ENCODE measurements at regions not wholly inside any gene's neighbourhood (a gene's known extent, or its start where the extent isn't known, plus 50 kb on each side); places are given as distances from the start of the nearest gene placed in this dataset.

DNA sequence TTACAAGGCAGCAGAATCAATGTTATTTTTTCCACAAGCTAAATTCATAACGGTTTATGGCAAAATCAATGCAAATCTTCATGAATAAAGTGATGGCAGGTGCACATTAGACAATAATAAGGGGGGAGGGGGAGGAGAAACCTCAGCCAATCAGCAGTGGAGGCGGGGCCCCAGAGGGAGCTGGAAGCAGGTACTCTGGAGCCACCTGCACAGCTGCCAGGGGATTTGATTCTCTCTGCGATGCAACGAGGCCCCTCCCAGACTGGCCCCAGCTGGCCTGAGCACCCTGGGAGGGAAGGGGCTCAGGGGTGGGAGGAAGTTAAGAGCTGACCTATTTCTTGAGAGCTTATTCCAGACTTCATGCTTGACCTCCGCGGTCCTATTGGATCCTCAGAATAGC lies 127.8 kb upstream of the IGSF21 start:
- DNase-seq: no peak

DNA sequence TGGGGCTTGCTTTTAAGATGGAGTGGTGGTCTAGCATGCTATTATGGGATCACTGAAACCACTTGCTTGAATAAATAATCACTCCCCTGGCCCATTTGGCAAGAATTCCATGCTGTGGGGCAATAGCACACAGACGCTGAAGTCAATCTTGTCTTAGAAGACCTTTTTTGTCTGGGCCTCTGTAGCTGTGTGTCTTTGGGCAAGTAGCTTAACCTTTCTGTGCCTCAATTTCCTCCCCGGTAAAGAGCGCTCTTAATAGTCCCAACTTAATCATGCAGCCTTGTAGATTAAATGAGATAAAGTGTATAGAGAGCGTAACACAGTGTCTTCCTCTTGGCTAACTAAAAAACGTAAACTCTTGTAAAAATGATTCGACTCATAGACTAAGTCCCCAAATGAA lies 125.4 kb upstream of the IGSF21 start:
- DNase-seq: no peak

DNA sequence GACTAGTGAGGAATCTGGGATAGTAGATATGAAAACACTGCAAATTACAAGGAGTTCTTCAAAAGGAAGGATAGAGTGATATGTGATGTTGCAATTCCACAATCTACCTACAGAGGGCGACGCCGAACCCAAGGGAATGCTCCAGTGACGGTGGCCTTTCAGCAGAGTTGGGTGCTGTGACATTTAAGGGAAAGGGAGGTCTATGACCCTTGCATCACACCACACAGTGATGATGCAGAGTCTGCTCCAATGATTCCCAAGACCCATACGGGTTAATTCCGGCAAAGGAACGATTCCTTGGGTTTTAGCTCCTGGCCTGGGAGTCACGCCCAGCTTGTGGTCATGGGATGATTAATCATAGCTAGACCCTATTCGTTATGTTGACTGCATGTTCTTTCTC lies 123.0 kb upstream of the IGSF21 start:
- DNase-seq: no peak

DNA sequence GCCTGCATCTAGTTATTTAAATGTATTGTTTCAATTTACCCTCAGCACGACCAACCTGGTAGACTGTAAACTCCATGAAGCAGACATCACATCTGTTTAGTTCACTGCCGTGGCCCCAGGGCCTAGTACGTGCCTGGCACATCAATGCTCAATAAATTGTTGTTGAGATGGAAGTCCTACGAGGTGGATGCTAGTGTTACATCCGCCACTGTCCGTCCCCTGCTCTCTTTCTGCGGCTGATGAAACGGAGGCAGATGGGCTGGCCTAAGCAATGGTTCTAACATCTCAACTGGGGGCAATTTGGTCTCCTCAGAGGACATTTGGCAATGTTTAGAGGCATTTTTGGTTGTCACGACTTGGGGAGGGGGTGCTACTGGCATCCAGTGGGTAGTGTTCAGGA lies 121.4 kb upstream of the IGSF21 start:
- DNase-seq: no peak

DNA sequence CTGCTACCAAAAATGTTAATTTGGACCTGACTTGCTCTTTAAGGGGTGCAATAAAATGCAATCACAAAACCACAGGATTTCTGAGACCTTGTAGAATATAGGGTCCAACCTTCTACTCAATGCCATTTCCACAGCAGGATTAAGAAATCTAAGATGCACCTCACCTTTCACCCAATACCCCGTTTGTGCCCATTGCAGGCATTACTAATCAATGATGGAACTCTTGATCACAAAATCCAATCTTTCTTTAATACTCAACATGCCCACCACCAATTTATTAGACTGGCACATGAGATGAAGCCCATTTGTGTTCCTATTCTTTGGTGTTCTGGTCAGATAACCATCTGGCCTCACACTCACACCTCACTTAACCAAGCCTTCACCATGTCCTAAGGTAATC lies 117.2 kb upstream of the IGSF21 start:
- DNase-seq: no peak

GRCh38 chr1:17991996-17992395 lies 115.6 kb upstream of the IGSF21 start:
- DNase-seq: no peak

GRCh38 chr1:17992800-17993199 lies 114.8 kb upstream of the IGSF21 start:
- no peak for DNase-seq

- DNase-seq: no peak
These were observed 113.6 kb upstream of the IGSF21 start for GRCh38 chr1:17994046-17994445.

DNA sequence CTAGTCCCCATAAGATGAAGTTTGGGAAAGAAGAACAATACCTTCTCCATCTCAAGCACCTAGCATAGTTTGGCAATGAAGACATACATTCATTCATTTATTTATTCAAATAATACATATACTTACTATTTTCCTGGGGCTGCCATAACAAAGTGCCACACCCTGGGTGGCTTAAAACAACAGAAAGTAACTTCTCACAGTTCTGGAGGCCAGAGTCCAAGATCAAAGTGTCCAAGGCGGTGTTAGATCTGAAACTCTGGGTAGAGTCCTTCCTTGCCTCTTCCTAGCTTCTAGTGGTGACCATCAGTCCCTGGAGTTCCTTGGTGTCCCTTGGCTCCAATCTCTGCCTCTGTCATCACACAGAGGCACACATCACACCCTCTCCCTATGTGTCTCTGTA lies 112.1 kb upstream of the IGSF21 start:
- no peak for DNase-seq

DNA sequence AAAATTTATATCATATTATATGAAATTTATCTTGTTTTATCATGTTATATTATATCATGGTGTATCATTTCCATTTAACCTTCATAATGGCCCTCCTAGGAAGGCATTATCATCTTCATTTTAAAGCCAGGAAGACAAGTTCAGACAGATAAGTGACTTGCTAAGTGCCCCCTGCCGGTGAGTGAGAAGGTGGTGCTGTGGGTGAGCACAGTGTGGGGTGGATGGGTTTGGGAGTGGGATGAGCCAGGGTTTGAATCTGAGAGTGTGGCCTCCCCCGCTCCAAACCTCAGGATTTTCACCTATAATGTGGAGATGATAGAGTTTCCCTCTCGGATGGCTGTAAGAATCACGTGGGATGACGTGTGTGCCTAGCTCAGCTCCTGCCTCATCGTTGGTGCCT lies 108.7 kb upstream of the IGSF21 start:
- DNase-seq: no peak

GRCh38 chr1:17999884-18000283 lies 107.7 kb upstream of the IGSF21 start:
- DNase-seq: no peak

DNA sequence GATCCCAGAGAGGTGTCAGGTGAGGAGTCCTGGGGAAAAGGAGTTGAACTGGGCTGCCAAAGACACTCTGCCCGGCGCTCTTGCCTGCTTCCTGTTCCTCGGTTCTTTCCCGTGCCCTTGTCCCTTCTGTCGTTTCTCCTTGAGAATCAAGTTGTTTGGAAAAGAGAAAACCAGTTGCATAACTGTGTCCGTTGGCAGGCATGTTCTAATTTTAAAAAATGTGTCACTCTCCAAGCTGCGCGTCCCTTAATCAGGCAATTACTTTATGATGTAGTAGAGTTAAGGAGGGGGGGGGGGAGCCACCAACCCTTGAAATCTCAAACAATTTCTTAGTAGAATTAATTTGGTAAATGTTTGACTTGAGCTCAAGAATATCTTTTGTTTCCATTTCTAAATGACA lies 105.9 kb upstream of the IGSF21 start:
- no peak for DNase-seq

- no peak for DNase-seq
These were observed 103.3 kb upstream of the IGSF21 start for GRCh38 chr1:18004278-18004677.

DNA sequence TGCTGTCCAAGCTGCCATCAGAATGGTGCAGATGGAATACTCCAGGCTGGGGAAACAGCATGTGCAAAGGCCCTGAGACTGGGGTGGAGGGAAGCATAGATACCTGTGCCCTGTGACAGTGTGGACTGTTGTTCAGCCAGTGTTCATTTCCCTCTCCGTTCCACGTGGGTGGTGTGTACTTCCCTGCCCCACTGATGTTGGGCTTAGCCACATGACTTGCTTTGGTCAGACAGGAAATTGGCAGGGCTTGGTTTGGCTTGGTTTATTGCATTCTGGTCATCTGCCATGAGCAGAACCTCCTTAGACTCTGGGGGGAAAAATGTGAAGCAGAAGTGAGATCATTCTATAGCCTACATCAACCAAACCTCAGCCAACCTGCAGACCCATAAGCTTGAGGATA lies 102.4 kb upstream of the IGSF21 start:
- DNase-seq: no peak

DNA sequence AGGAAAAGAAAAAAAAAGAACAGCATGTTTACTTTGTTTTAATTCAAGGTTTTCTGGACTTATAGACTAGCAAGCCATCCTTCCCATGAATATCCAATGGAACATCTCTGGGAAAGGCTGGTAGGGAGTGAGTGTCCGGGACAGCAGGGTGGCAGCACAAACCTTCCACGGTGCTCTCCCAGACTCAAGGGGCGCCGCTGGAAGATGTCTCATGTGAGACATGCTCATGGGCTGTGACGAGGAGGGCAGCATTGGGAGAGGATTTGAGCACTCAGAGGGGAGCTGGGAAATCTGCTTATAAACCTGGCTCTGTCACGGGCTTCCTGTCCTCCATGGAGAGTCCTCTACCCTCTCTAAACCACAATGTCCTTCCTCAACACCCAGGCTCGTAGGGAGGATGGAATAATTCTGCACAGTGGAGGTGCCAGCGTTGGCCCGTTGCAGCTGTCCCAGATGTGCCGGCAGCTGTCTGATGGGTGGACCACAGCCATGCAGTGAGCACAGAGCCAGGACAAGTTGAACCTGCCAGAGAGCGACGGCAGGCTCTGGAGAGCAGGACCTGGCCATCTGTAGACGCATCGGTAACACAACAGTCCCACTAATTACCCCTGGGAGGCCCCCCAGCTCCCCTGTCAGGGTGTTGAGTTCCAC lies 100.1 kb upstream of the IGSF21 start:
- DNase-seq: no peak

GRCh38 chr1:18008081-18008480 lies 99.5 kb upstream of the IGSF21 start:
- no peak for DNase-seq

DNA sequence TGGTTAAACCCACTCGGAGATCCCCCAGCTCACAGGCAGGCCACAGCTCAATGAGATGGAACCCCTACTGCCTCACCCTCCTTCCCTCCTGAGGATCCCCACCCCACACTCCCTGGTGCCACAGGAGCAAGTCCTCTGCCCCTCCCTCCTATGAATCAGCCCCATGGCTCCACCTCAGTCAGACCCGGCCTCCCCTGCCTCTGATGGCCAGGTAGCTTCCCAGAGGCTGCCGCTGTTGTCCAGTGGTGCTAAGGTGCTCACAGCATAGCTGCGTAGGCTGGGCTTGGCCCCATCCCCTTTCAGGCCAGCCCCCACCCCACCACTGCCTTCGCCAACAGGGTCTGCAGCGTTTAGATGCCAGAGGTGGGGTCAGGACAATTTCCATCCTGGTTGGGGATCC lies 98.5 kb upstream of the IGSF21 start:
- DNase-seq: no peak

DNA sequence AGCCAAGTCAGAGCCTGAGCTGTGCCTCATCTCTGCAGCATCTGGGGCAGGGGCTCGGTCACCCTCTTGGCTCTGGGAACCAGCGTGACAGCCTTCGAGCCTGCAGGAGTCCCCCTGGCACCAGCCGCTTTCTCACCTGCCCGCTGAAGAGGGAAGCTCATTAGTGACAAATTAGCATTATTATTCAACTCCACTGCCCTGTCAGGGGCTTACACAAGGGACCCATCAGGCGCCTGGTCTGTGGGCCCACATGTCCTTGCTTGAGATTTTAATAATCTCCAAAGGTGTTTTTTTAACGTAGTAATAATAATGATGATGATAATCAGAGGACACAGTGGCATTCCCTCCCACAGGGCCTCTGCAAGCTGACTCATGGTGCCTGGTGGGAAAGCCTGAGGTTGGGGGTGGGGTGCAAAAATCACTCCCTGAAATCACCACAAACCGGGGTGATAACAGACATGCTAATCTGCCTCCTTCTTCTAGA lies 98.1 kb upstream of the IGSF21 start:
- DNase-seq: no peak

- no peak for DNase-seq
These were observed 97.2 kb upstream of the IGSF21 start for GRCh38 chr1:18010408-18010807.

- DNase-seq: no peak
These were observed 96.7 kb upstream of the IGSF21 start for GRCh38 chr1:18010945-18011344.

GRCh38 chr1:18011703-18012102 lies 95.9 kb upstream of the IGSF21 start:
- DNase-seq: no peak

DNA sequence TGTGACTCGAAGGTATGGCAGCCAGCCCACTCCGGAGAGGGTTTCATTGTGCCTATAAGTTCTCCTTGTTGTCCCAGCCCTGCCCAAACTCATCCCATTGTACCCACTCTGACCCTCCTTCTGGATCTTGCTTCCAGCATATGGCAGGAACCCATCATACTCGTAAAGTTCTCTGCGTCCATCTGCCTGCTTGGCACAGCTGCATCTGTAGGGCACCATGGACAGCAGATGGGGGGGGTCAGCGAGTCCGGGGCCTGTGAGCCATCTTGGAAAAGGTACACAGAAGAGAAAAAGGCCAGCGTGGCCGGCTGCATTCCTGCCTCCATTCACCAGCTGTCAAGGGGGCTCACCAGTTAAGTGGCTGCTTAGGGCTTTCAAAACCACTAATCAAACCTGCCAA lies 94.9 kb upstream of the IGSF21 start:
- no peak for DNase-seq

- no peak for DNase-seq
These were observed 94.4 kb upstream of the IGSF21 start for GRCh38 chr1:18013216-18013615.

DNA sequence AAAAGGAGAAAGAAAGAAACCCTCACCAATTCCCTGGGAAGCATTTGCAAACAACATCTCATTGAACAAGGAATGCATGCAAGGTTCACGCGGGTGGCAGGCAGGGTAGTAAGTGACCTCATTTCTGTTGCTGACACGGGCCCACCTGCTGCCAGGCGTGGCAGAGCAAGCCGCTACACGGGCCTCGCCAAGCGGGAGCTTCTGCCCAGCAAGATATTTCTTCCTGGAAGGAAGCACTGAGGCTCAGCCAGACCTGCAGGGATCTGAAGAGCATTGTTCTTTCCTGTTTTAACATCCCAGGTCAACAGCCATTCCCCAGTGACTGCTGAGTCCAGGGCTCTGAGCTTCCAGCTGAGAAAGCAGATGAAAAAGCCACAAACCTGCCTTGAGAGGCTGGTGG lies 91.9 kb upstream of the IGSF21 start:
- DNase-seq: no peak

DNA sequence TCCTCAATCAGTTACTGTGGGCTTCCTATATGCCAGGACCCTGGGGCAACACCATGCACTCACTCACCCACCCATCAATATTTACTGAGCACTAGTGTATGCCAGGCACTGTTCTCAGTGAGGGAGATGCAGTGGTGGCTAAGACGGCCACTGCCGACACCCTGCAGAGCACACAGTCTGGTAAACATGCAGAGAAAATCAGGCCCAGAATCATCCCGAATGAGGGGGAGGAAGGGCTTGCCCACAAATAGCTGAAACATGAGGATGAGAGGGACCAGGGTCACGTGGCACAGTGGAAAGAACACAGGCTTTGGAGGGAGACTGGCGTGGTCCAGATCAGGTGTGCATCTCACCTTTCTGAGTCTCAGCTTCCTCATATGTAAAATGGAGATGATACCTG lies 89.2 kb upstream of the IGSF21 start:
- DNase-seq: no peak
